Renal cortical epithelial cell (primary cell): ENCODE measurements at regions not wholly inside any gene's neighbourhood (a gene's known extent, or its start where the extent isn't known, plus 50 kb on each side); places are given as distances from the start of the nearest gene placed in this dataset.

ENCODE experiments used
- DNase-seq: peaks from one replicate; pipeline ENCODE4 v3.0.0-alpha.2; 2011; ENCODE audit warnings: low read depth

GRCh38 chr6:14837435-14837834 lies 408.4 kb upstream of the JARID2 start:
- DNase-seq = no peak

GRCh38 chr6:14838133-14838583 lies 407.7 kb upstream of the JARID2 start:
- DNase-seq = no peak

GRCh38 chr6:14841901-14842421 lies 403.9 kb upstream of the JARID2 start:
- DNase-seq = peak; percentile 54

- DNase-seq = no peak
Measured at GRCh38 chr6:14844411-14844810, 401.5 kb upstream of the JARID2 start.

- no peak for DNase-seq
Measured at GRCh38 chr6:14848019-14848418, 397.9 kb upstream of the JARID2 start.

- DNase-seq = no peak
Measured at GRCh38 chr6:14849185-14849584, 396.7 kb upstream of the JARID2 start.

GRCh38 chr6:14851281-14851680 lies 394.6 kb upstream of the JARID2 start:
- no peak for DNase-seq

GRCh38 chr6:14852375-14852774 lies 393.5 kb upstream of the JARID2 start:
- DNase-seq = no peak

- DNase-seq = no peak
Measured at GRCh38 chr6:14856177-14856576, 389.7 kb upstream of the JARID2 start.

- DNase-seq = no peak
Measured at GRCh38 chr6:14857001-14857400, 388.9 kb upstream of the JARID2 start.

- DNase-seq = no peak
Measured at GRCh38 chr6:14857501-14857900, 388.4 kb upstream of the JARID2 start.

- no peak for DNase-seq
Measured at GRCh38 chr6:14858808-14859207, 387.1 kb upstream of the JARID2 start.

GRCh38 chr6:14860774-14861173 lies 385.1 kb upstream of the JARID2 start:
- no peak for DNase-seq

GRCh38 chr6:14861491-14861943 lies 384.4 kb upstream of the JARID2 start:
- DNase-seq = no peak

- DNase-seq = no peak
Measured at GRCh38 chr6:14862845-14863244, 383.0 kb upstream of the JARID2 start.

GRCh38 chr6:14863902-14864850 lies 381.7 kb upstream of the JARID2 start:
- DNase-seq = peak; percentile 50

GRCh38 chr6:14865531-14866100 lies 380.3 kb upstream of the JARID2 start:
- no peak for DNase-seq

GRCh38 chr6:14867802-14868201 lies 378.1 kb upstream of the JARID2 start:
- no peak for DNase-seq

GRCh38 chr6:14871221-14871620 lies 374.6 kb upstream of the JARID2 start:
- DNase-seq = no peak

- no peak for DNase-seq
Measured at GRCh38 chr6:14873101-14873500, 372.8 kb upstream of the JARID2 start.

GRCh38 chr6:14873781-14874441 lies 372.0 kb upstream of the JARID2 start:
- no peak for DNase-seq

GRCh38 chr6:14874975-14875480 lies 370.8 kb upstream of the JARID2 start:
- DNase-seq = no peak
